Liver (tissue), 3 donors: ENCODE measurements at regions not wholly inside any gene's neighbourhood (a gene's known extent, or its start where the extent isn't known, plus 50 kb on each side); places are given as distances from the start of the nearest gene placed in this dataset.

Source experiments
- FOXA1 ChIP-seq: IDR thresholded peaks from 2 replicates; pipeline ENCODE4 v1.6.1; 2016; ENCODE audit warnings: antibody characterized with exemption
- GABPA ChIP-seq, 2 donors: IDR thresholded peaks in 1 of 2; conservative IDR thresholded peaks in 1 of 2; 2 replicates each; pipeline ENCODE4 v1.6.1; 2016; ENCODE audit warnings: antibody characterized with exemption in 2 of 2, mild to moderate bottlenecking in 1 of 2, moderate library complexity in 1 of 2
- HNF4G ChIP-seq: IDR thresholded peaks from 2 replicates; pipeline ENCODE4 v1.6.1; 2016; ENCODE audit warnings: antibody characterized with exemption
- JUND ChIP-seq, 2 donors: IDR thresholded peaks; 2 replicates each; pipeline ENCODE4 v1.6.1; 2016; ENCODE audit warnings: antibody characterized with exemption in 2 of 2
- NR2F2 ChIP-seq: IDR thresholded peaks from 2 replicates; pipeline ENCODE4 v1.6.1; 2016; ENCODE audit warnings: antibody characterized with exemption
- RAD21 ChIP-seq, 2 donors: IDR thresholded peaks; 2 replicates each; pipeline ENCODE4 v1.6.1; 2016; ENCODE audit warnings: antibody characterized with exemption in 2 of 2, mild to moderate bottlenecking in 2 of 2
- SP1 ChIP-seq: IDR thresholded peaks from 2 replicates; pipeline ENCODE4 v1.6.1; 2018; ENCODE audit warnings: antibody characterized with exemption, mild to moderate bottlenecking
- TAF1 ChIP-seq: conservative IDR thresholded peaks from 2 replicates; pipeline ENCODE4 v1.6.1; 2016; ENCODE audit warnings: antibody characterized with exemption, mild to moderate bottlenecking
- YY1 ChIP-seq: IDR thresholded peaks from 2 replicates; pipeline ENCODE4 v1.6.1; 2016; ENCODE audit warnings: antibody characterized with exemption, mild to moderate bottlenecking
- TF ChIP-seq, protein P1 (sequence below): IDR thresholded peaks from 2 replicates; pipeline ENCODE4 v1.6.1; 2016; ENCODE audit warnings: antibody characterized with exemption
- TF ChIP-seq, protein P2 (sequence below): fragments of 150-350 bp; IDR thresholded peaks from 2 replicates; pipeline ENCODE4 v1.5.1; 2017; ENCODE audit warnings: improper control_type of control experiment, low read depth, low read length; ENCODE audit not compliant: missing input control
- TF ChIP-seq, protein P3 (sequence below): IDR thresholded peaks from 2 replicates; pipeline ENCODE4 v1.6.1; 2016; ENCODE audit warnings: antibody characterized with exemption
- TF ChIP-seq, protein P4 (sequence below): IDR thresholded peaks from 2 replicates; pipeline ENCODE4 v1.6.1; 2016; ENCODE audit warnings: antibody characterized with exemption, mild to moderate bottlenecking
- TF ChIP-seq, protein P5 (sequence below): IDR thresholded peaks from 2 replicates; pipeline ENCODE4 v1.6.1; 2016; ENCODE audit warnings: antibody characterized with exemption
- donor health status: healthy.
- donor health status: healthy.

DNA sequence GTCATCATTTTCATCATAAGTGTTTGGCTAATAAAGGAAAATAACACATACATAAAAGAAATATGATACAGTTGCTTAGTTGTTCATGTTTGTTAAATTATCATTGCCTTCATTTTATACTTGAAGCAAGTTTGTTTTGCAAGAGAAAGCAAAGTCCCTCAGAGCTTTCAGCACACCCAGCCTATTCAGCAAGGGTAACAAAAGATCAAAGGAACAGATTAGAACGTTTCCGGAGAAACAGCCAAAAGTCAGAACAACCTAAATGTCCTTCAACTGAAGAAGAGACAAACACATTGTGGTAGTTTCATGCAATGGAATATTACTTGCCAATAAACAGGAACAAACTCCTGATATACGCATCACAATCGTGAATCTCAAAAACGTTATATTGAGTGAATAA is 380.7 kb downstream of the MZT1 start:
- TF ChIP-seq SP1 (no peak), HNF4G (no peak), GABPA (IDR thresholded peaks at IDR 0.05 in 1 of 2, conservative IDR thresholded peaks at IDR 0.05 in 1 of 2) (no peak), TAF1 (no peak), FOXA1 (no peak), RAD21 (IDR thresholded peaks at IDR 0.05) (no peak), JUND (IDR thresholded peaks at IDR 0.05) (no peak), YY1 (no peak), NR2F2 (no peak)
- TF ChIP-seq, protein P1, sequence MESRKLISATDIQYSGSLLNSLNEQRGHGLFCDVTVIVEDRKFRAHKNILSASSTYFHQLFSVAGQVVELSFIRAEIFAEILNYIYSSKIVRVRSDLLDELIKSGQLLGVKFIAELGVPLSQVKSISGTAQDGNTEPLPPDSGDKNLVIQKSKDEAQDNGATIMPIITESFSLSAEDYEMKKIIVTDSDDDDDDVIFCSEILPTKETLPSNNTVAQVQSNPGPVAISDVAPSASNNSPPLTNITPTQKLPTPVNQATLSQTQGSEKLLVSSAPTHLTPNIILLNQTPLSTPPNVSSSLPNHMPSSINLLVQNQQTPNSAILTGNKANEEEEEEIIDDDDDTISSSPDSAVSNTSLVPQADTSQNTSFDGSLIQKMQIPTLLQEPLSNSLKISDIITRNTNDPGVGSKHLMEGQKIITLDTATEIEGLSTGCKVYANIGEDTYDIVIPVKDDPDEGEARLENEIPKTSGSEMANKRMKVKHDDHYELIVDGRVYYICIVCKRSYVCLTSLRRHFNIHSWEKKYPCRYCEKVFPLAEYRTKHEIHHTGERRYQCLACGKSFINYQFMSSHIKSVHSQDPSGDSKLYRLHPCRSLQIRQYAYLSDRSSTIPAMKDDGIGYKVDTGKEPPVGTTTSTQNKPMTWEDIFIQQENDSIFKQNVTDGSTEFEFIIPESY, result no peak
- TF ChIP-seq, protein P2, sequence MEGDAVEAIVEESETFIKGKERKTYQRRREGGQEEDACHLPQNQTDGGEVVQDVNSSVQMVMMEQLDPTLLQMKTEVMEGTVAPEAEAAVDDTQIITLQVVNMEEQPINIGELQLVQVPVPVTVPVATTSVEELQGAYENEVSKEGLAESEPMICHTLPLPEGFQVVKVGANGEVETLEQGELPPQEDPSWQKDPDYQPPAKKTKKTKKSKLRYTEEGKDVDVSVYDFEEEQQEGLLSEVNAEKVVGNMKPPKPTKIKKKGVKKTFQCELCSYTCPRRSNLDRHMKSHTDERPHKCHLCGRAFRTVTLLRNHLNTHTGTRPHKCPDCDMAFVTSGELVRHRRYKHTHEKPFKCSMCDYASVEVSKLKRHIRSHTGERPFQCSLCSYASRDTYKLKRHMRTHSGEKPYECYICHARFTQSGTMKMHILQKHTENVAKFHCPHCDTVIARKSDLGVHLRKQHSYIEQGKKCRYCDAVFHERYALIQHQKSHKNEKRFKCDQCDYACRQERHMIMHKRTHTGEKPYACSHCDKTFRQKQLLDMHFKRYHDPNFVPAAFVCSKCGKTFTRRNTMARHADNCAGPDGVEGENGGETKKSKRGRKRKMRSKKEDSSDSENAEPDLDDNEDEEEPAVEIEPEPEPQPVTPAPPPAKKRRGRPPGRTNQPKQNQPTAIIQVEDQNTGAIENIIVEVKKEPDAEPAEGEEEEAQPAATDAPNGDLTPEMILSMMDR, result no peak
- TF ChIP-seq, protein P3, sequence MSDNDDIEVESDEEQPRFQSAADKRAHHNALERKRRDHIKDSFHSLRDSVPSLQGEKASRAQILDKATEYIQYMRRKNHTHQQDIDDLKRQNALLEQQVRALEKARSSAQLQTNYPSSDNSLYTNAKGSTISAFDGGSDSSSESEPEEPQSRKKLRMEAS, result no peak
- TF ChIP-seq, protein P4, sequence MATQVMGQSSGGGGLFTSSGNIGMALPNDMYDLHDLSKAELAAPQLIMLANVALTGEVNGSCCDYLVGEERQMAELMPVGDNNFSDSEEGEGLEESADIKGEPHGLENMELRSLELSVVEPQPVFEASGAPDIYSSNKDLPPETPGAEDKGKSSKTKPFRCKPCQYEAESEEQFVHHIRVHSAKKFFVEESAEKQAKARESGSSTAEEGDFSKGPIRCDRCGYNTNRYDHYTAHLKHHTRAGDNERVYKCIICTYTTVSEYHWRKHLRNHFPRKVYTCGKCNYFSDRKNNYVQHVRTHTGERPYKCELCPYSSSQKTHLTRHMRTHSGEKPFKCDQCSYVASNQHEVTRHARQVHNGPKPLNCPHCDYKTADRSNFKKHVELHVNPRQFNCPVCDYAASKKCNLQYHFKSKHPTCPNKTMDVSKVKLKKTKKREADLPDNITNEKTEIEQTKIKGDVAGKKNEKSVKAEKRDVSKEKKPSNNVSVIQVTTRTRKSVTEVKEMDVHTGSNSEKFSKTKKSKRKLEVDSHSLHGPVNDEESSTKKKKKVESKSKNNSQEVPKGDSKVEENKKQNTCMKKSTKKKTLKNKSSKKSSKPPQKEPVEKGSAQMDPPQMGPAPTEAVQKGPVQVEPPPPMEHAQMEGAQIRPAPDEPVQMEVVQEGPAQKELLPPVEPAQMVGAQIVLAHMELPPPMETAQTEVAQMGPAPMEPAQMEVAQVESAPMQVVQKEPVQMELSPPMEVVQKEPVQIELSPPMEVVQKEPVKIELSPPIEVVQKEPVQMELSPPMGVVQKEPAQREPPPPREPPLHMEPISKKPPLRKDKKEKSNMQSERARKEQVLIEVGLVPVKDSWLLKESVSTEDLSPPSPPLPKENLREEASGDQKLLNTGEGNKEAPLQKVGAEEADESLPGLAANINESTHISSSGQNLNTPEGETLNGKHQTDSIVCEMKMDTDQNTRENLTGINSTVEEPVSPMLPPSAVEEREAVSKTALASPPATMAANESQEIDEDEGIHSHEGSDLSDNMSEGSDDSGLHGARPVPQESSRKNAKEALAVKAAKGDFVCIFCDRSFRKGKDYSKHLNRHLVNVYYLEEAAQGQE, result no peak
- TF ChIP-seq, protein P5, sequence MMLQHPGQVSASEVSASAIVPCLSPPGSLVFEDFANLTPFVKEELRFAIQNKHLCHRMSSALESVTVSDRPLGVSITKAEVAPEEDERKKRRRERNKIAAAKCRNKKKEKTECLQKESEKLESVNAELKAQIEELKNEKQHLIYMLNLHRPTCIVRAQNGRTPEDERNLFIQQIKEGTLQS, result no peak
